Adrenal gland (tissue), 9 donors: ENCODE measurements at regions not wholly inside any gene's neighbourhood (a gene's known extent, or its start where the extent isn't known, plus 50 kb on each side); places are given as distances from the start of the nearest gene placed in this dataset.

Experiments used
- DNase-seq, 7 donors: peaks; one replicate each; pipeline ENCODE4 v3.0.0-alpha.2; 2019 to 2020
- H3K27ac ChIP-seq, 5 donors: fragments of 200-600 bp; sonication (generic) in 4 of 5; 1 replicate in 3 of 5; 2 replicates in 2 of 5; pipeline versions ENCODE4 v1.5.1 to v1.8.0; 2016 to 2020; ENCODE audit warnings: mild to moderate bottlenecking in 1 of 5
- H3K27me3 ChIP-seq: fragments of 200-600 bp; 2 replicates; pipeline ENCODE4 v1.8.0; 2021
- H3K36me3 ChIP-seq, 2 donors: fragments of 200-600 bp; replicated peaks in 1 of 2; 1 replicate in 1 of 2; 2 replicates in 1 of 2; pipeline versions ENCODE4 v1.5.1 to v1.8.0; 2018 to 2022
- H3K4me1 ChIP-seq, 2 donors: fragments of 200-600 bp; replicated peaks in 1 of 2; 1 replicate in 1 of 2; 2 replicates in 1 of 2; pipeline versions ENCODE4 v1.5.1 to v1.8.0; 2018 to 2021
- H3K4me3 ChIP-seq, 4 donors: fragments of 200-600 bp; sonication (generic) in 3 of 4; one replicate each; pipeline ENCODE4 v1.5.1; 2016 to 2018
- H3K9me3 ChIP-seq, 3 donors: fragments of 200-600 bp; sonication (generic) in 1 of 3; replicated peaks in 1 of 3; 1 replicate in 2 of 3; 2 replicates in 1 of 3; pipeline versions ENCODE4 v1.5.1 to v1.8.0; 2016 to 2021
- POLR2A ChIP-seq, 2 donors: fragments of 450-650 bp; IDR thresholded peaks; one replicate each; pipeline ENCODE4 v1.6.1; 2017; ENCODE audit warnings: antibody characterized with exemption in 2 of 2, mild to moderate bottlenecking in 2 of 2, moderate library complexity in 1 of 2
- WGBS, 4 donors: extraction: QIAGEN DNeasy Blood & Tissue Kit in 2 of 4; methylation state at CpG; one replicate each; pipeline versions ENCODE4 v1.1.5 to v1.1.7; 2013 to 2017; 5-methylcytosine and 5-hydroxymethylcytosine counted together
- intact Hi-C, 2 donors: fragments of 100-400 bp; cut with DNase I; formaldehyde crosslinking; loops; one replicate each; pipeline versions ENCODE4 v1.14.1 to v1.15.0; 2022 to 2023
- TF ChIP-seq, protein P1 (sequence below), 6 experiments: fragments of 450-650 bp in 4 of 6; fragments of 200-600 bp in 2 of 6; sonication (generic) in 1 of 6; IDR thresholded peaks; 1 replicate in 5 of 6; 2 replicates in 1 of 6; pipeline versions ENCODE4 v1.5.1 to v1.8.0; 2016 to 2021; ENCODE audit warnings: antibody characterized with exemption in 6 of 6, mild to moderate bottlenecking in 2 of 6, moderate library complexity in 1 of 6
- donor health status: healthy with polysubstance abuse.
- donor health status: Bipolar disorder and iron deficiency.
- donor health status: DM: yes; HTN: yes; CAD: no.
- donor health status: DM: no; HTN: no; CAD: no.
- donor health status: DM: no; HTN: no; CAD: no.

DNA sequence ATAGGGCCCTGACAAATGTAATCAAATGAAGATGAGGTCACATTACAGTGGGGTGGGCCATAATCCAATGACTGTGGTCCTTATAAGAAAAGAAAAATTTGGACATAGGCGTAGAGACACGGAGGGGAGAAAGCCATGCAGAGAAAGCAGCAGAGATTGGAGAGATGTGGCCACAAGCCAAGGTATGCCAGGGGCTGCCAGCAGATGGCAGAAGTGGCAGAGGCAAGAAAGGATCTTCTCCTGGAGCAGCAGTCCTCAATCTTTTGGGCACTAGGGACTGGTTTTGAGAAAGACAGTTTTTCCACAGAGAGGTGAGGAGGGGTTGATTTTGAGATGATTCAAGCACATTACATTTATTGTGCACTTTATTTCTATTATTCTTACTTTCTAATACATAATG, 355.1 kb downstream of the NPHP4 start:
- Histone ChIP-seq H3K27me3 (peaks cover 7% of the 10 kb centered on the region), H3K9me3 (no peaks in the 10 kb centered on the region), H3K4me1 (no peaks in the 10 kb centered on the region), H3K4me3 (no peak overlapping the region), H3K27ac (no peak overlapping the region), H3K36me3 (no peaks in the 10 kb centered on the region)
- intact Hi-C loops, result loop anchor here in 1 of 2 donors (2.0 to 5.0 kb wide), 2 partner anchors 110 to 280 kb away; no protein-coding TSS in a partner anchor
- TF ChIP-seq, protein P1, sequence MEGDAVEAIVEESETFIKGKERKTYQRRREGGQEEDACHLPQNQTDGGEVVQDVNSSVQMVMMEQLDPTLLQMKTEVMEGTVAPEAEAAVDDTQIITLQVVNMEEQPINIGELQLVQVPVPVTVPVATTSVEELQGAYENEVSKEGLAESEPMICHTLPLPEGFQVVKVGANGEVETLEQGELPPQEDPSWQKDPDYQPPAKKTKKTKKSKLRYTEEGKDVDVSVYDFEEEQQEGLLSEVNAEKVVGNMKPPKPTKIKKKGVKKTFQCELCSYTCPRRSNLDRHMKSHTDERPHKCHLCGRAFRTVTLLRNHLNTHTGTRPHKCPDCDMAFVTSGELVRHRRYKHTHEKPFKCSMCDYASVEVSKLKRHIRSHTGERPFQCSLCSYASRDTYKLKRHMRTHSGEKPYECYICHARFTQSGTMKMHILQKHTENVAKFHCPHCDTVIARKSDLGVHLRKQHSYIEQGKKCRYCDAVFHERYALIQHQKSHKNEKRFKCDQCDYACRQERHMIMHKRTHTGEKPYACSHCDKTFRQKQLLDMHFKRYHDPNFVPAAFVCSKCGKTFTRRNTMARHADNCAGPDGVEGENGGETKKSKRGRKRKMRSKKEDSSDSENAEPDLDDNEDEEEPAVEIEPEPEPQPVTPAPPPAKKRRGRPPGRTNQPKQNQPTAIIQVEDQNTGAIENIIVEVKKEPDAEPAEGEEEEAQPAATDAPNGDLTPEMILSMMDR (IDR thresholded peaks at IDR 0.05), result peak; percentile 28 to 66 (median 50)
- TF ChIP-seq POLR2A (IDR thresholded peaks at IDR 0.05), result no peak
- WGBS, 4 donors, result 69 to 75% (median 72%) methylated on average over 2 of the region's 2 CpGs
- peak in 6 of 7 donors; percentile 47 to 72 (median 60) for DNase-seq

- Histone ChIP-seq H3K4me3 (no peak overlapping the region), H3K4me1 (no peaks in the 10 kb centered on the region), H3K36me3 (no peaks in the 10 kb centered on the region), H3K27me3 (peaks cover 4% of the 10 kb centered on the region), H3K27ac (no peak overlapping the region), H3K9me3 (no peaks in the 10 kb centered on the region)
- no peak for DNase-seq
- intact Hi-C loops, result loop anchor here in 1 of 2 donors (5.0 kb wide), 1 partner anchor 282 kb away; no protein-coding TSS in a partner anchor
- TF ChIP-seq, protein P1 (IDR thresholded peaks at IDR 0.05), result no peak
- TF ChIP-seq POLR2A (IDR thresholded peaks at IDR 0.05), result no peak
- WGBS, 4 donors, result 78 to 96% (median 88%) methylated on average over 3 to 4 of the region's 4 CpGs
These were observed 357.3 kb downstream of the NPHP4 start for GRCh38 chr1:5634893-5635292.

DNA sequence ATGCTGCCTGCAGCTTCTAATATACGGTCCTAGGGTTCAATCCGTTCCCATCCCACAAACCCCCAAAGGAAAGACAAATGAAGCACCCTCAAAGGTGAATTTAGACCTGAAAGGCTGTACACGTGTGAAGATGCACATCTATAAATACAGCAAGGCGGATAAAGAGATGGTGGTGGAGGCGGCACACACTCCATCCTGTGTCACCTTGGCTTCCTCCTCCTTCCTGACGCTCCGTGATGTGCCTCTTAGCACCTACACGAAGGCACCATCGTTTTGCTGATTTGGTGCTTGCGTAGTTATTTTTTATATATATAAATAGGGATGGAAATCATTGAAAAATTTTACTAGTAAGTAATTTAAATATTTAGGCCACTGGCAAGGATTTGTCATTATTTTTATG, 359.4 kb downstream of the NPHP4 start:
- no peak for TF ChIP-seq POLR2A (IDR thresholded peaks at IDR 0.05)
- Histone ChIP-seq H3K27me3 (peaks cover 4% of the 10 kb centered on the region), H3K4me3 (no peak overlapping the region), H3K27ac (no peak overlapping the region), H3K4me1 (no peaks in the 10 kb centered on the region), H3K9me3 (no peaks in the 10 kb centered on the region), H3K36me3 (no peaks in the 10 kb centered on the region)
- 64 to 78% (median 77%) methylated on average over 10 of the region's 10 CpGs for WGBS, 4 donors
- DNase-seq, result no peak
- intact Hi-C loops, result no loop called here

DNA sequence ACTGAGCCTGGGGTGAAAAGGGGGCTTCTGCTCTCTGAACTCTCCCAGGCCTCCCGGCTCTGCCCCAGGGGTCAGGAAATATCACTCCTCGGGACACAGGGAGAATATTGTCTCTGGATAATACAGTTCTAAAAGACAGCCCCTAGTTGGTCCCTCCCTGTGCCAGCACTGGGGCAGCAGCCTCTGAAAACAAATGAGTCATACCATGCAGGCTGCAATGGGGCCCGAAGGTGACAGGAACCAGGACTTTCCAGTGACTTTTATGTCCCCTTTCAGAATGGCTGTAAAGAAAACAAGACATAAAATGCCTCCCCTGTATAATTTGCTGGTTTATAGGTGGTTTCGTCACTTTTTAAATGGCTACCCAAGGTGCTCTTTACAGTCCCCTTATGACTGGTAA, 360.0 kb downstream of the NPHP4 start:
- no peaks in the 10 kb centered on the region for H3K4me1 ChIP-seq
- H3K36me3 ChIP-seq, result no peaks in the 10 kb centered on the region
- WGBS, 4 donors, result 28 to 38% (median 29%) methylated on average over 2 to 4 of the region's 4 CpGs
- intact Hi-C loops, result no loop called here
- no peak overlapping the region for H3K4me3 ChIP-seq
- H3K27ac ChIP-seq, result no peak overlapping the region
- peak in 1 of 7 donors; percentile 49 for DNase-seq
- TF ChIP-seq POLR2A (IDR thresholded peaks at IDR 0.05), result no peak
- TF ChIP-seq, protein P1 (IDR thresholded peaks at IDR 0.05), result no peak
- H3K27me3 ChIP-seq, result peaks cover 4% of the 10 kb centered on the region
- H3K9me3 ChIP-seq, result no peaks in the 10 kb centered on the region

- TF ChIP-seq, protein P1 (IDR thresholded peaks at IDR 0.05), result no peak
- no peak for TF ChIP-seq POLR2A (IDR thresholded peaks at IDR 0.05)
- Histone ChIP-seq H3K9me3 (no peaks in the 10 kb centered on the region), H3K4me3 (no peak overlapping the region), H3K4me1 (no peaks in the 10 kb centered on the region), H3K27ac (no peak overlapping the region), H3K27me3 (no peaks in the 10 kb centered on the region), H3K36me3 (no peaks in the 10 kb centered on the region)
- 68 to 78% (median 76%) methylated on average over 2 of the region's 2 CpGs for WGBS, 4 donors
- intact Hi-C loops, result no loop called here
- DNase-seq, result no peak
These were observed 363.8 kb downstream of the NPHP4 start for GRCh38 chr1:5628416-5628815.
